ENCODE measurements at regions not wholly inside any gene's neighbourhood (a gene's known extent, or its start where the extent isn't known, plus 50 kb on each side); places are given as distances from the start of the nearest gene placed in this dataset.

DNA sequence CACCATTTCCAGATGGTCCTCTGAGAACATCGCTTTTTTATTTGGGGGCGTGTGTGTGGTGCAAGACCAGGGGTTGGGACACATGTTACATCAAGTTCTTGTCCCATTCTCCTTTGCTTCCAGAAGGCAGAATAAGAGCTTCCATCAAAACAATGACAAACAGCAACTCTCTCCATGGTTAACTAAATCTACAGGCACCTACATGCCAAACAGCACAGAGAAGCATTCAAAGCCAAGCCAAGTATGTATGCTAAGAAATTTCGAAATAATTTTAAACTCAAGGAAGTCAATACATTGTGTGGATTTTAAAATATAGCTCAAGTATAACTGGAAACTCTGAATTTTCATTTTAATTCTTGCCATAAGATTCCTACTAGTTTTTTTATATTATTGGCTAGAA lies 105.6 kb downstream of the SEC61B start:
- H3F3A ChIP-seq (ENCODE audit: low read depth): no peaks in the 10 kb centered on the region
- H4K20me1 ChIP-seq (ENCODE audit: insufficient read depth, low read length, poor library complexity, severe bottlenecking): no peaks in the 10 kb centered on the region
- no peak overlapping the region for H2AFZ ChIP-seq (ENCODE audit: low read length)
- no peak overlapping the region for H3K9ac ChIP-seq (ENCODE audit: low read depth, low read length, poor library complexity, severe bottlenecking)
- H3K4me1 ChIP-seq (ENCODE audit: insufficient read depth, low read length, poor library complexity, severe bottlenecking): peaks cover 9% of the 10 kb centered on the region
- no peaks in the 10 kb centered on the region for H3K27me3 ChIP-seq (ENCODE audit: insufficient read depth, low read length, poor library complexity, severe bottlenecking)
- no peaks in the 10 kb centered on the region for H3K9me2 ChIP-seq (replicated peaks; ENCODE audit: low read depth, low read length)
- no peaks in the 10 kb centered on the region for H3K36me3 ChIP-seq (ENCODE audit: insufficient read depth, low read length)
- H3K4me2 ChIP-seq (ENCODE audit: low read depth, low read length, poor library complexity, severe bottlenecking): no peak overlapping the region
- no peak overlapping the region for H3K4me3 ChIP-seq (ENCODE audit: low read length, poor library complexity, severe bottlenecking)
- TF ChIP-seq, protein P1, sequence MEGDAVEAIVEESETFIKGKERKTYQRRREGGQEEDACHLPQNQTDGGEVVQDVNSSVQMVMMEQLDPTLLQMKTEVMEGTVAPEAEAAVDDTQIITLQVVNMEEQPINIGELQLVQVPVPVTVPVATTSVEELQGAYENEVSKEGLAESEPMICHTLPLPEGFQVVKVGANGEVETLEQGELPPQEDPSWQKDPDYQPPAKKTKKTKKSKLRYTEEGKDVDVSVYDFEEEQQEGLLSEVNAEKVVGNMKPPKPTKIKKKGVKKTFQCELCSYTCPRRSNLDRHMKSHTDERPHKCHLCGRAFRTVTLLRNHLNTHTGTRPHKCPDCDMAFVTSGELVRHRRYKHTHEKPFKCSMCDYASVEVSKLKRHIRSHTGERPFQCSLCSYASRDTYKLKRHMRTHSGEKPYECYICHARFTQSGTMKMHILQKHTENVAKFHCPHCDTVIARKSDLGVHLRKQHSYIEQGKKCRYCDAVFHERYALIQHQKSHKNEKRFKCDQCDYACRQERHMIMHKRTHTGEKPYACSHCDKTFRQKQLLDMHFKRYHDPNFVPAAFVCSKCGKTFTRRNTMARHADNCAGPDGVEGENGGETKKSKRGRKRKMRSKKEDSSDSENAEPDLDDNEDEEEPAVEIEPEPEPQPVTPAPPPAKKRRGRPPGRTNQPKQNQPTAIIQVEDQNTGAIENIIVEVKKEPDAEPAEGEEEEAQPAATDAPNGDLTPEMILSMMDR (conservative IDR thresholded peaks at IDR 0.05; ENCODE audit: low read length): no peak
- TF ChIP-seq EZH2phosphoT487 (IDR thresholded peaks at IDR 0.05; ENCODE audit: borderline replicate concordance): no peak
- H3K79me2 ChIP-seq (ENCODE audit: insufficient read depth, low read length): no peaks in the 10 kb centered on the region
- H3K9me3 ChIP-seq (ENCODE audit: insufficient read depth, low read depth, low read length): no peaks in the 10 kb centered on the region

DNA sequence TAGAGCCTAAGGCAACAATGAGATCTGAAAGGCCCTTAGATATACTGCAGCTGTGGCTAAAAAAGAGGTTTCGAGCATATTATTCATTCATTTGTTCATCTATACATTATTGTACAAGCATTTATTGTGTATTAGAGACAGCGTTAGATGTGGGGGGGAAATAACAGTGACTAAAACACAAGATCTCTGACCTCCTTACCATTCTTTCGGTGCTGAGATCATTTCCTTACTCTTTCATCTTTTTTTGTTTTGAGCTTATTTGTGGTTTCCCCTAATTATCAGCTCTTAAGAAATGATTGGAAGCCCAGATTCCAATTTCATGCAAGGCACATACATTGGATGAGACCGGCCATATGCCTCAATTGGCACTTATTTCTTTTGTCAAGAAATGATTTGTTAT lies 113.2 kb downstream of the SEC61B start:
- Histone ChIP-seq H3K9ac (ENCODE audit: low read depth, low read length, poor library complexity, severe bottlenecking) (no peak overlapping the region), H3K9me2 (replicated peaks; ENCODE audit: low read depth, low read length) (no peaks in the 10 kb centered on the region), H3F3A (ENCODE audit: low read depth) (no peaks in the 10 kb centered on the region), H4K20me1 (ENCODE audit: insufficient read depth, low read length, poor library complexity, severe bottlenecking) (no peaks in the 10 kb centered on the region), H3K4me3 (ENCODE audit: low read length, poor library complexity, severe bottlenecking) (no peak overlapping the region), H3K4me2 (ENCODE audit: low read depth, low read length, poor library complexity, severe bottlenecking) (no peak overlapping the region), H2AFZ (ENCODE audit: low read length) (no peak overlapping the region), H3K27me3 (ENCODE audit: insufficient read depth, low read length, poor library complexity, severe bottlenecking) (no peaks in the 10 kb centered on the region), H3K36me3 (ENCODE audit: insufficient read depth, low read length) (no peaks in the 10 kb centered on the region), H3K9me3 (ENCODE audit: insufficient read depth, low read depth, low read length) (no peaks in the 10 kb centered on the region), H3K4me1 (ENCODE audit: insufficient read depth, low read length, poor library complexity, severe bottlenecking) (peaks cover 11% of the 10 kb centered on the region), H3K79me2 (ENCODE audit: insufficient read depth, low read length) (no peaks in the 10 kb centered on the region)
- TF ChIP-seq EZH2phosphoT487 (IDR thresholded peaks at IDR 0.05; ENCODE audit: borderline replicate concordance): no peak
- TF ChIP-seq, protein P1 (conservative IDR thresholded peaks at IDR 0.05; ENCODE audit: low read length): no peak

DNA sequence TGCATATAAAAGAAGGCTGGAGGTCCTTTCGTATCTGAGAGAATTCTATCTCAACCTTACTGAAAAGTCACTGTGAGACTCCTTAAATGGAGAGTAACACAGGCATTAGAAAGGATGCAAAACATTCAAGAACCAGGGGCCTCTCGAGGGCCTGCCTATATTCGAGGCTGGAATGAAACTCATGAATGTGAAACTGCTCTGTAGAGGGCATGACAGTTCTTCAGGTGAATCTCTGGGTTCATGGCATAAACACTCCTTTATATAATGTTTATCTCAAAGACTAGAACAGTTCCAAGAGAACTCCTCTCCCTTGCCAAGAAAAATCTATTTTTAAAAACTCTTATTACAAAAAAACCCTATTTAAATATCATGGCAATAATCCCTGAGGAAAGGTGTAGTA lies 113.9 kb downstream of the SEC61B start:
- H3K9me2 ChIP-seq (replicated peaks; ENCODE audit: low read depth, low read length): no peaks in the 10 kb centered on the region
- no peaks in the 10 kb centered on the region for H3K79me2 ChIP-seq (ENCODE audit: insufficient read depth, low read length)
- TF ChIP-seq, protein P1 (conservative IDR thresholded peaks at IDR 0.05; ENCODE audit: low read length): no peak
- TF ChIP-seq EZH2phosphoT487 (IDR thresholded peaks at IDR 0.05; ENCODE audit: borderline replicate concordance): no peak
- no peaks in the 10 kb centered on the region for H3K27me3 ChIP-seq (ENCODE audit: insufficient read depth, low read length, poor library complexity, severe bottlenecking)
- no peak overlapping the region for H3K4me2 ChIP-seq (ENCODE audit: low read depth, low read length, poor library complexity, severe bottlenecking)
- H3K36me3 ChIP-seq (ENCODE audit: insufficient read depth, low read length): no peaks in the 10 kb centered on the region
- no peaks in the 10 kb centered on the region for H3F3A ChIP-seq (ENCODE audit: low read depth)
- H3K9me3 ChIP-seq (ENCODE audit: insufficient read depth, low read depth, low read length): no peaks in the 10 kb centered on the region
- peaks cover 11% of the 10 kb centered on the region for H3K4me1 ChIP-seq (ENCODE audit: insufficient read depth, low read length, poor library complexity, severe bottlenecking)
- H3K4me3 ChIP-seq (ENCODE audit: low read length, poor library complexity, severe bottlenecking): no peak overlapping the region
- H2AFZ ChIP-seq (ENCODE audit: low read length): no peak overlapping the region
- no peak overlapping the region for H3K9ac ChIP-seq (ENCODE audit: low read depth, low read length, poor library complexity, severe bottlenecking)
- H4K20me1 ChIP-seq (ENCODE audit: insufficient read depth, low read length, poor library complexity, severe bottlenecking): no peaks in the 10 kb centered on the region
